ENCODE measurements at regions not wholly inside any gene's neighbourhood (a gene's known extent, or its start where the extent isn't known, plus 50 kb on each side); places are given as distances from the start of the nearest gene placed in this dataset.

DNA sequence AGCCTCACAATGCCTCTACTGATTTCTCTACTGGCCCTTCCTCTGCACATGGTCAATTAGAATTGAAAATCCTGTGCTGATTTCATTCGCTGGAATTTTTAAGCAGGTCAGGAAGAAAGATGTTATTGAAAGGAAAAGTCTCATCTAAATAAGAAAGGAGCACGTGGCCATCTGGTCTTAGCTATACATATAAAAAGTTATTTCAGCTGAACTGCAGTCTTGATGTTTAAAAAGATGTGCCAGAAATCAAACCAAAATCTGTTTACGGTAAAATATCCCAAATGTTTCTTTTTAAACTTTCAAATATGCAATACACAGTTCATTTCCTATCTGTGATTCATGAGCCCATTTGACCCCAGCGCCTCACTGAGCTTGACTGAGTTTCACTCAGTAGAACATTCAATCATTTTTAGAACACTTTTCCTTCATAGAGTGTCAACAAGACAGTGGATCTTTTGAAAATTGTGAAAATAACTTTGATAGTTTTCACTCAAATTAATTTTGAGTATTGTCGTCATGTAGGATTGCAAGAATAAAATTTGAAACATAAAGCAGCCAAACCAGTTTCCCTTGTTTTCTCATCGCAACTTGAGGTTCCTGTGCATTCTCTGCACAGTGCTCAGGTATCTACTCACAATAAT, 293.6 kb downstream of the PTPRC start:
- no peak for TF ChIP-seq EZH2 (IDR thresholded peaks at IDR 0.05)
- no peak for TF ChIP-seq CTCF (IDR thresholded peaks at IDR 0.05)
- TF ChIP-seq EZH2phosphoT487 (IDR thresholded peaks at IDR 0.05) = no peak

Data from neural progenitor cell (in vitro differentiated cells).